ENCODE measurements at regions not wholly inside any gene's neighbourhood (a gene's known extent, or its start where the extent isn't known, plus 50 kb on each side); places are given as distances from the start of the nearest gene placed in this dataset.

- TF ChIP-seq CTCF (conservative IDR thresholded peaks at IDR 0.05; ENCODE audit: low read depth, low read length) (no peak), EZH2phosphoT487 (IDR thresholded peaks at IDR 0.05; ENCODE audit: borderline replicate concordance, low read length) (no peak), EZH2 (IDR thresholded peaks at IDR 0.05; ENCODE audit: low read length, unreplicated experiment) (no peak)
Observed at GRCh38 chr21:32100423-32100822, 178.4 kb downstream of the MIS18A start.
